IMR-90 (cell line): ENCODE measurements at regions not wholly inside any gene's neighbourhood (a gene's known extent, or its start where the extent isn't known, plus 50 kb on each side); places are given as distances from the start of the nearest gene placed in this dataset.

ENCODE experiments used
- ATAC-seq: fragments of 200-7000 bp; cut with Tn5 transposase; 2 replicates; pipeline ENCODE4 v1.9.1; 2020; ENCODE audit warnings: low read depth, mild to moderate bottlenecking, moderate library complexity
- BruUV-seq: library from RNA; stranded (reverse); fragments of 400-500 nt; replicated peaks from 2 replicates; lab custom pipeline; 2021; lab: Mats Ljungman, UMichigan
- CTCF ChIA-PET: fragments of 300-600 bp; formaldehyde crosslinking; extraction: SDS; loops from one replicate; lab custom pipeline; 2021; ENCODE audit warnings: antibody characterized with exemption; lab: Yijun Ruan, JAX
- POLR2A ChIA-PET: fragments of 300-600 bp; sonication (Branson Sonifier 250); formaldehyde crosslinking; loops from one replicate; lab custom pipeline; 2022; ENCODE audit warnings: antibody characterized with exemption; ENCODE audit not compliant: unreplicated experiment; lab: Charles Lee
- DNase-seq: peaks from one replicate; pipeline ENCODE4 v3.0.0; 2013
- H2AFZ ChIP-seq: replicated peaks from 2 replicates; pipeline ENCODE3; 2013; ENCODE audit warnings: low read length, mild to moderate bottlenecking; ENCODE audit not compliant: poor library complexity
- H2AK5ac ChIP-seq: 2 replicates; pipeline ENCODE4 v1.6.1; 2013; ENCODE audit warnings: low read depth, low read length, inconsistent platforms
- H2AK9ac ChIP-seq: replicated peaks from 2 replicates; pipeline ENCODE3; 2013; ENCODE audit warnings: mild to moderate bottlenecking, low read depth, low read length, moderate library complexity; ENCODE audit not compliant: poor library complexity
- H2BK120ac ChIP-seq: 2 replicates; pipeline ENCODE4 v1.6.1; 2013; ENCODE audit warnings: low read depth, low read length, inconsistent platforms
- H2BK15ac ChIP-seq: 3 replicates; pipeline ENCODE4 v1.6.1; 2013; ENCODE audit warnings: low read depth, low read length, inconsistent platforms
- H2BK20ac ChIP-seq: 2 replicates; pipeline ENCODE4 v1.6.1; 2013; ENCODE audit warnings: low read depth, mild to moderate bottlenecking, inconsistent platforms, low read length, moderate library complexity
- H2BK5ac ChIP-seq: 2 replicates; pipeline ENCODE4 v1.6.1; 2013; ENCODE audit warnings: mild to moderate bottlenecking, low read depth, low read length, inconsistent platforms; ENCODE audit not compliant: poor library complexity, severe bottlenecking
- H3K14ac ChIP-seq: replicated peaks from 2 replicates; pipeline ENCODE4 v1.6.1; 2013; ENCODE audit warnings: low read depth, low read length, inconsistent platforms
- H3K18ac ChIP-seq: 2 replicates; pipeline ENCODE4 v1.6.1; 2013; ENCODE audit warnings: low read depth, low read length, control low read depth
- H3K23ac ChIP-seq: 2 replicates; pipeline ENCODE4 v1.6.1; 2013; ENCODE audit warnings: low read depth, low read length, inconsistent platforms
- H3K27ac ChIP-seq: 2 replicates; pipeline ENCODE4 v1.5.1; 2013; ENCODE audit warnings: mild to moderate bottlenecking, control low read depth, low read length; ENCODE audit not compliant: insufficient read depth
- H3K27me3 ChIP-seq: 2 replicates; pipeline ENCODE4 v1.6.1; 2013; ENCODE audit warnings: low read length; ENCODE audit not compliant: control insufficient read depth, insufficient read depth
- H3K36me3 ChIP-seq: 2 replicates; pipeline ENCODE4 v1.6.1; 2013; ENCODE audit warnings: low read length, mixed read lengths; ENCODE audit not compliant: control insufficient read depth, insufficient read depth
- H3K4ac ChIP-seq: 2 replicates; pipeline ENCODE4 v1.6.1; 2013; ENCODE audit warnings: low read depth, low read length, inconsistent platforms
- H3K4me1 ChIP-seq: 2 replicates; pipeline ENCODE4 v1.6.1; 2013; ENCODE audit warnings: low read length, mixed read lengths; ENCODE audit not compliant: control insufficient read depth, insufficient read depth
- H3K4me2 ChIP-seq: 2 replicates; pipeline ENCODE4 v1.6.1; 2013; ENCODE audit warnings: low read depth, mild to moderate bottlenecking, control low read depth, low read length, moderate library complexity
- H3K4me3 ChIP-seq: 2 replicates; pipeline ENCODE4 v1.5.1; 2013; ENCODE audit warnings: low read depth, mild to moderate bottlenecking, control low read depth, low read length, moderate library complexity; ENCODE audit not compliant: insufficient read depth
- H3K56ac ChIP-seq: 2 replicates; pipeline ENCODE4 v1.6.1; 2013; ENCODE audit warnings: low read length, inconsistent platforms; ENCODE audit not compliant: insufficient read depth; ENCODE audit errors: extremely low read depth
- H3K79me1 ChIP-seq, 2 experiments: 2 replicates each; pipeline ENCODE4 v1.6.1; 2013; ENCODE audit warnings: low read length in 2 of 2, inconsistent platforms in 1 of 2, low read depth in 1 of 2
- H3K9ac ChIP-seq: 2 replicates; pipeline ENCODE4 v1.6.1; 2013; ENCODE audit warnings: low read depth, low read length, control low read depth
- H3K9me1 ChIP-seq: 2 replicates; pipeline ENCODE4 v1.6.1; 2013; ENCODE audit warnings: low read length, inconsistent platforms; ENCODE audit not compliant: insufficient read depth
- H3K9me3 ChIP-seq: 2 replicates; pipeline ENCODE4 v1.6.1; 2013; ENCODE audit warnings: low read length; ENCODE audit not compliant: control insufficient read depth, insufficient read depth
- H4K20me1 ChIP-seq: 2 replicates; pipeline ENCODE4 v1.6.1; 2013; ENCODE audit warnings: low read length, inconsistent platforms; ENCODE audit not compliant: insufficient read depth
- H4K5ac ChIP-seq: 2 replicates; pipeline ENCODE4 v1.6.1; 2013; ENCODE audit warnings: mild to moderate bottlenecking, low read depth, low read length, control low read depth
- H4K8ac ChIP-seq, 2 experiments: 2 replicates each; pipeline ENCODE4 v1.6.1; 2013; ENCODE audit warnings: low read depth in 2 of 2, low read length in 2 of 2, control low read depth in 1 of 2, inconsistent platforms in 1 of 2
- H4K91ac ChIP-seq: 2 replicates; pipeline ENCODE4 v1.6.1; 2013; ENCODE audit warnings: low read depth, low read length, inconsistent platforms; ENCODE audit not compliant: insufficient read depth
- BHLHE40 ChIP-seq: fragments of 150-350 bp; IDR thresholded peaks from 2 replicates; pipeline ENCODE4 v1.6.1; 2016; ENCODE audit warnings: mild to moderate bottlenecking, low read depth, low read length
- CEBPB ChIP-seq: IDR thresholded peaks from 2 replicates; pipeline ENCODE4 v1.6.1; 2012; ENCODE audit warnings: low read depth, low read length, improper control_type of control experiment
- CHD1 ChIP-seq: IDR thresholded peaks from 2 replicates; pipeline ENCODE4 v1.6.1; 2012; ENCODE audit warnings: low read depth, low read length, improper control_type of control experiment
- FOS ChIP-seq: fragments of 150-350 bp; IDR thresholded peaks from 2 replicates; pipeline ENCODE4 v1.6.1; 2016; ENCODE audit warnings: low read depth, low read length
- MAFK ChIP-seq: IDR thresholded peaks from 2 replicates; pipeline ENCODE4 v1.6.1; 2012; ENCODE audit warnings: low read depth, low read length, improper control_type of control experiment
- MAZ ChIP-seq: IDR thresholded peaks from 2 replicates; pipeline ENCODE4 v1.6.1; 2012; ENCODE audit warnings: low read depth, mild to moderate bottlenecking, low read length, improper control_type of control experiment, moderate library complexity, borderline replicate concordance
- MXI1 ChIP-seq: IDR thresholded peaks from 2 replicates; pipeline ENCODE4 v1.6.1; 2012; ENCODE audit warnings: low read depth, mild to moderate bottlenecking, low read length, moderate library complexity, borderline replicate concordance
- NFE2L2 ChIP-seq: fragments of 150-350 bp; IDR thresholded peaks from 2 replicates; pipeline ENCODE4 v1.6.1; 2016; ENCODE audit warnings: low read depth, mild to moderate bottlenecking, low read length
- POLR2A ChIP-seq: IDR thresholded peaks from 2 replicates; pipeline ENCODE4 v1.6.1; 2012; ENCODE audit warnings: mild to moderate bottlenecking, low read depth, low read length
- RAD21 ChIP-seq: IDR thresholded peaks from 2 replicates; pipeline ENCODE4 v1.6.1; 2012; ENCODE audit warnings: low read length, improper control_type of control experiment
- RCOR1 ChIP-seq: IDR thresholded peaks from 2 replicates; pipeline ENCODE4 v1.6.1; 2012; ENCODE audit warnings: mild to moderate bottlenecking, low read length, improper control_type of control experiment; ENCODE audit not compliant: insufficient replicate concordance
- RFX5 ChIP-seq: IDR thresholded peaks from 2 replicates; pipeline ENCODE4 v1.8.0; 2012; ENCODE audit warnings: low read depth, mild to moderate bottlenecking, low read length, moderate library complexity
- SMC3 ChIP-seq: fragments of 150-350 bp; IDR thresholded peaks from 2 replicates; pipeline ENCODE4 v1.6.1; 2016; ENCODE audit warnings: low read depth, mild to moderate bottlenecking, antibody characterized with exemption, low read length, moderate library complexity
- WGBS, 2 experiments: methylation state at CpG; one replicate each; pipeline versions ENCODE4 v1.1.5 to v1.1.7; 2013; ENCODE audit warnings: missing lambda C conversion rate in 2 of 2; ENCODE audit not compliant: insufficient read length in 1 of 2; ENCODE audit errors: extremely low coverage in 2 of 2; 5-methylcytosine and 5-hydroxymethylcytosine counted together
- dilution Hi-C: fragments of 300-500 bp; cut with HindIII; formaldehyde crosslinking; loops from one replicate; pipeline ENCODE4 v1.14.3; 2018; ENCODE audit warnings: low sequenced_read_pairs; ENCODE audit not compliant: unreplicated experiment
- in situ Hi-C: fragments of 300-500 bp; cut with MboI; formaldehyde crosslinking; loops from 3 replicates; pipeline ENCODE4 v1.14.3; 2019; ENCODE audit warnings: low sequenced_read_pairs, inconsistent platforms, mixed read lengths
- intact Hi-C: fragments of 100-400 bp; cut with micrococcal nuclease; formaldehyde crosslinking; loops from 2 replicates; pipeline ENCODE4 v1.10.0; 2022
- TF ChIP-seq, protein P1 (sequence below): conservative IDR thresholded peaks from 2 replicates; pipeline ENCODE4 v1.5.1; 2012; ENCODE audit warnings: mild to moderate bottlenecking, low read depth, low read length, improper control_type of control experiment
- TF ChIP-seq, protein P2 (sequence below): fragments of 150-350 bp; IDR thresholded peaks from 2 replicates; pipeline ENCODE4 v1.6.1; 2017; ENCODE audit warnings: mild to moderate bottlenecking, antibody characterized with exemption, low read length, low read depth
- TF ChIP-seq, protein P3 (sequence below): fragments of 150-350 bp; IDR thresholded peaks from 2 replicates; pipeline ENCODE4 v1.6.1; 2016; ENCODE audit warnings: low read depth, mild to moderate bottlenecking, low read length, moderate library complexity, borderline replicate concordance

DNA sequence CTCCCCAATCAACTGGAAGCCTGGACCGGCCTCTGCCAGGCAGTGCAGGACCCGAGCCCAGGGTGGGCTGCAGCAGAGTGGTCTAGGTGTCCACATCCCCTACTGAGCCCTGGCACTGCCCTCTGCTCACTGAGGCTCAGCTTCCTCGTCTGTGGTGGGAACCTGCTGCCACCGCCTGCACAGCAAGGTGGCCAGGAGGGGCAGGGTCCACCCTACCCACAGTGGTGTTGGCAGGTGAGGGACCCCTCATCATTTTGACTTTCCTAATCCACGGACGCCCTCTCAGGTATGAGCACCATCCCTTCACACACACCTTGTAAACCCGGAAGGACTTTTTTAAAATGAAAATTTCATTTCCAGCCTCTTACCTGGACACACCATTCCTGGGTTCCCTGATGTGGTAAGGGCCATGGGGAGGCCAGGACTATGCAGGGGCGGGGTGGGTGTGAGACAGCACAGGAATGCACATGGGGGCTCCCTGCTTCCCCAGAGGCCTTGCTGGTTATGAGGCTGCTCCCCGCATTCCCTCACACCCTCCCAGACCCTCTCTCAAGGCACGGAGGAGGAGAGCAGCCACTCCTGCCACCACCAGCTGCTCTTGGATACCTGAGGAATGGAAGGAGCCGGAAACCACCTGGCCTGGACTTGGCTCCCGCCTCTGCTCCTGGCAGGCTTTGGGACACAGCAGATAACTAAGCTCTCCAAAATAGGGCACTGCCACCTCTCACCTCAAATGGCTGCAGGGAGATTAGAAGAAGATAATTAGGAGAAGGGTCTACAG lies 185.9 kb upstream of the TPM1 start:
- H3K4ac ChIP-seq, result peak overlapping the region; percentile 18; the same call in 1 of the 2 replicates
- peaks cover 8% of the 10 kb centered on the region for H3K9me1 ChIP-seq
- H2AK9ac ChIP-seq, result no peak overlapping the region
- no peaks in the 10 kb centered on the region; the same call in 1 of the 2 replicates for H3K27me3 ChIP-seq
- POLR2A ChIA-PET, result no interaction called here
- H3K14ac ChIP-seq, result no peak overlapping the region
- 80% methylated on average over 1 of the region's 12 CpGs; no CpG with 5 or more reads in 1 of the 2 experiments for WGBS, 2 experiments
- H2BK15ac ChIP-seq, result no peak overlapping the region
- intact Hi-C loops, result no loop called here
- no peaks in the 10 kb centered on the region for H3K79me1 ChIP-seq
- H3K4me1 ChIP-seq, result peaks cover 5% of the 10 kb centered on the region; the same call in 1 of the 2 replicates
- H3K56ac ChIP-seq, result no peak overlapping the region
- H4K20me1 ChIP-seq, result no peaks in the 10 kb centered on the region
- TF ChIP-seq RCOR1 (no peak), BHLHE40 (no peak), MAFK (no peak), NFE2L2 (no peak), FOS (no peak), MXI1 (no peak), RAD21 (no peak), SMC3 (no peak), MAZ (no peak), POLR2A (no peak), RFX5 (no peak), CHD1 (no peak), CEBPB (no peak)
- TF ChIP-seq, protein P1, sequence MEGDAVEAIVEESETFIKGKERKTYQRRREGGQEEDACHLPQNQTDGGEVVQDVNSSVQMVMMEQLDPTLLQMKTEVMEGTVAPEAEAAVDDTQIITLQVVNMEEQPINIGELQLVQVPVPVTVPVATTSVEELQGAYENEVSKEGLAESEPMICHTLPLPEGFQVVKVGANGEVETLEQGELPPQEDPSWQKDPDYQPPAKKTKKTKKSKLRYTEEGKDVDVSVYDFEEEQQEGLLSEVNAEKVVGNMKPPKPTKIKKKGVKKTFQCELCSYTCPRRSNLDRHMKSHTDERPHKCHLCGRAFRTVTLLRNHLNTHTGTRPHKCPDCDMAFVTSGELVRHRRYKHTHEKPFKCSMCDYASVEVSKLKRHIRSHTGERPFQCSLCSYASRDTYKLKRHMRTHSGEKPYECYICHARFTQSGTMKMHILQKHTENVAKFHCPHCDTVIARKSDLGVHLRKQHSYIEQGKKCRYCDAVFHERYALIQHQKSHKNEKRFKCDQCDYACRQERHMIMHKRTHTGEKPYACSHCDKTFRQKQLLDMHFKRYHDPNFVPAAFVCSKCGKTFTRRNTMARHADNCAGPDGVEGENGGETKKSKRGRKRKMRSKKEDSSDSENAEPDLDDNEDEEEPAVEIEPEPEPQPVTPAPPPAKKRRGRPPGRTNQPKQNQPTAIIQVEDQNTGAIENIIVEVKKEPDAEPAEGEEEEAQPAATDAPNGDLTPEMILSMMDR, result no peak
- TF ChIP-seq, protein P2, sequence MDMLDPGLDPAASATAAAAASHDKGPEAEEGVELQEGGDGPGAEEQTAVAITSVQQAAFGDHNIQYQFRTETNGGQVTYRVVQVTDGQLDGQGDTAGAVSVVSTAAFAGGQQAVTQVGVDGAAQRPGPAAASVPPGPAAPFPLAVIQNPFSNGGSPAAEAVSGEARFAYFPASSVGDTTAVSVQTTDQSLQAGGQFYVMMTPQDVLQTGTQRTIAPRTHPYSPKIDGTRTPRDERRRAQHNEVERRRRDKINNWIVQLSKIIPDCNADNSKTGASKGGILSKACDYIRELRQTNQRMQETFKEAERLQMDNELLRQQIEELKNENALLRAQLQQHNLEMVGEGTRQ, result no peak
- TF ChIP-seq, protein P3, sequence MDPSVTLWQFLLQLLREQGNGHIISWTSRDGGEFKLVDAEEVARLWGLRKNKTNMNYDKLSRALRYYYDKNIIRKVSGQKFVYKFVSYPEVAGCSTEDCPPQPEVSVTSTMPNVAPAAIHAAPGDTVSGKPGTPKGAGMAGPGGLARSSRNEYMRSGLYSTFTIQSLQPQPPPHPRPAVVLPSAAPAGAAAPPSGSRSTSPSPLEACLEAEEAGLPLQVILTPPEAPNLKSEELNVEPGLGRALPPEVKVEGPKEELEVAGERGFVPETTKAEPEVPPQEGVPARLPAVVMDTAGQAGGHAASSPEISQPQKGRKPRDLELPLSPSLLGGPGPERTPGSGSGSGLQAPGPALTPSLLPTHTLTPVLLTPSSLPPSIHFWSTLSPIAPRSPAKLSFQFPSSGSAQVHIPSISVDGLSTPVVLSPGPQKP, result no peak
- H3K23ac ChIP-seq, result no peak overlapping the region
- no peak overlapping the region for H3K27ac ChIP-seq
- no peak overlapping the region for H3K4me2 ChIP-seq
- H2BK20ac ChIP-seq, result no peak overlapping the region
- H3K18ac ChIP-seq, result no peak overlapping the region
- no peaks in the 10 kb centered on the region for H3K9me3 ChIP-seq
- H2BK5ac ChIP-seq, result no peak overlapping the region
- H4K8ac ChIP-seq, result no peak overlapping the region
- no peaks in the 10 kb centered on the region for H3K36me3 ChIP-seq
- H4K5ac ChIP-seq, result no peak overlapping the region
- H3K9ac ChIP-seq, result no peak overlapping the region
- no peak overlapping the region for H2BK120ac ChIP-seq
- H2AK5ac ChIP-seq, result peak overlapping the region; percentile 9; the same call in 1 of the 2 replicates
- DNase-seq, result no peak
- H3K4me3 ChIP-seq, result no peak overlapping the region
- dilution Hi-C loops, result no loop called here
- H2AFZ ChIP-seq, result no peak overlapping the region
- in situ Hi-C loops, result no loop called here
- no peak for ATAC-seq
- CTCF ChIA-PET, result no interaction called here
- H4K91ac ChIP-seq, result no peak overlapping the region
- no TSS peak for BruUV-seq
